HG03064 (cell line): ENCODE measurements at regions not wholly inside any gene's neighbourhood (a gene's known extent, or its start where the extent isn't known, plus 50 kb on each side); places are given as distances from the start of the nearest gene placed in this dataset.
"Not testable (repeated sequence)": the region's sequence is repeated elsewhere in the genome, so short reads cannot be mapped to it uniquely, and the experiment has no call there.

Experiments
- ATAC-seq: cut with Tn5 transposase; IDR thresholded peaks from one replicate; pipeline ENCODE4 v1.9.1; 2021; ENCODE audit warnings: low read depth; ENCODE audit not compliant: unreplicated experiment

- no peak for ATAC-seq
These were observed 171.2 kb downstream of the TEX29 start for GRCh38 chr13:111491659-111492058.

GRCh38 chr13:111492341-111492950 lies 172.0 kb downstream of the TEX29 start:
- ATAC-seq, result no peak

- no peak for ATAC-seq
These were observed 172.5 kb downstream of the TEX29 start for GRCh38 chr13:111492958-111493357.

- no peak for ATAC-seq
These were observed 173.0 kb downstream of the TEX29 start for GRCh38 chr13:111493468-111493867.

- ATAC-seq, result no peak
These were observed 174.2 kb downstream of the TEX29 start for GRCh38 chr13:111494641-111495040.

GRCh38 chr13:111501596-111502535 lies 181.4 kb downstream of the TEX29 start:
- not testable (repeated sequence) for ATAC-seq

GRCh38 chr13:111502957-111503356 lies 182.5 kb downstream of the TEX29 start:
- ATAC-seq, result no peak

- ATAC-seq, result no peak
These were observed 182.9 kb downstream of the TEX29 start for GRCh38 chr13:111503376-111503775.

GRCh38 chr13:111503905-111504695 lies 183.7 kb downstream of the TEX29 start:
- no peak for ATAC-seq

- ATAC-seq, result no peak
These were observed 184.8 kb downstream of the TEX29 start for GRCh38 chr13:111505175-111505777.

GRCh38 chr13:111506125-111506524 lies 185.7 kb downstream of the TEX29 start:
- no peak for ATAC-seq

- ATAC-seq, result no peak
These were observed 186.2 kb downstream of the TEX29 start for GRCh38 chr13:111506621-111507020.

GRCh38 chr13:111508164-111508870 lies 187.9 kb downstream of the TEX29 start:
- ATAC-seq, result no peak

- ATAC-seq, result no peak
These were observed 188.6 kb downstream of the TEX29 start for GRCh38 chr13:111508902-111509509.

- ATAC-seq, result no peak
These were observed 190.2 kb downstream of the TEX29 start for GRCh38 chr13:111510502-111511218.

GRCh38 chr13:111511219-111511732 lies 190.8 kb downstream of the TEX29 start:
- no peak for ATAC-seq

GRCh38 chr13:111511805-111512504 lies 191.5 kb downstream of the TEX29 start:
- no peak for ATAC-seq

- ATAC-seq, result no peak
These were observed 192.3 kb downstream of the TEX29 start for GRCh38 chr13:111512707-111513106.
